GM21390 (cell line): ENCODE measurements at regions not wholly inside any gene's neighbourhood (a gene's known extent, or its start where the extent isn't known, plus 50 kb on each side); places are given as distances from the start of the nearest gene placed in this dataset.
"Not testable (repeated sequence)": the region's sequence is repeated elsewhere in the genome, so short reads cannot be mapped to it uniquely, and the experiment has no call there.

Experiments
- ATAC-seq: cut with Tn5 transposase; IDR thresholded peaks from one replicate; pipeline ENCODE4 v1.9.1; 2021; ENCODE audit not compliant: unreplicated experiment

DNA sequence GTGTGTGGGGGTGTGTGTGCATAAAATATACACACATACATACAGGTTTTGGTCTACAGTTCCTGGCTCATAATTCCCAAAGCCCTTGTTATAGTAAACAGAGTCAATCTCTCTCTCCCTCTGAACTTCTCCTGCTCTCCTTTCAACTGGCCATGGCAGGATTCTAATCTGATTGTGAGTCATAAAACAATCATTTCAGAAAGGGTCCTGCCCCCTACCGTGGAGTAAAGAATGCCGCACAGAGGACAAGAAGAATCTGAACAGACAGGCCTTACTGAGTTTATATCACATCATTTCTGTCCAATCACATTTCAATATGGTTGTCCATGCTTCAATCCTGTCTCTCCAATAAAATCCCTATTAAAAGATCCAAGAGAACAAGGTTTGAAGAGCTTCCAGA lies 416.9 kb downstream of the FRK start:
- ATAC-seq, result no peak

GRCh38 chr6:115634887-115635286 lies 425.8 kb downstream of the FRK start:
- ATAC-seq, result no peak

DNA sequence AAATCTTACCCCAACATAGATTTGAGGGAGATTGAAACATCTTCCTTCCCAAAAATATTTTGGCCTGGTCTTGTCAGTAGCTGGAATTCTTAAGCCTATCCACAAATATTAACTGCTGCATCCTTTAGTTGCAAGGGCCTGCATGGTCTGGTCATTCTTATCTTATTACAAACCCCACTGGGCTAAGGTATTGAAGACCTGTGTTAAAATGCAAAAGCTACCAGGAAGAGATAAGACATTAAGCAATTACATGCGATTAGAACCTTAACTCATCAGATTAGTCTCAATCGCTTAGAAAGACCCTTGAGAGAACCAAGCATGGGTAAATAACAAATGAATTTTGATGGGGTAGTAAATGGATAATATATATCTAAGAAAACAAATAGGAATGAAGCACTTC lies 426.6 kb downstream of the FRK start:
- ATAC-seq, result no peak

GRCh38 chr6:115631028-115631427 lies 429.7 kb downstream of the FRK start:
- no peak for ATAC-seq

- ATAC-seq, result no peak
Measured at GRCh38 chr6:115630424-115631024, 430.2 kb downstream of the FRK start.

DNA sequence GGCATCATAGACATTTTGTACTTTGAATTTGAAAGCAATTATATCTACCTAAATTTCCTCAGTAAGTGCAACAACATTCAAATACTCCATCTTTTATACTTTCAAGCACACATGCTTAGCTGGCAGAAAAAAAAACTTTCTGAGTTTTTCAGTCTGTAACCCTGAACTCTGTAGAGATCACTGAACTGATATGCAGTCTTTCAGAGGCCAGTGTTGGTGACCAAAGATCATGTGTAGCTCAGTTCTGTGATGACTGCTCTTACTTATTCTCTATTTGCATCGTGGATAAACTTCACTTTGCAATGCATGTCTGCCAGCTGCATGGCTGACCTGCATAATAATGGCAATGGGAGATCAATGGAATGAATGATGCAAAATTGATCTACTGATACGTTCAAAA lies 431.3 kb downstream of the FRK start:
- no peak for ATAC-seq

GRCh38 chr6:115618256-115618655 lies 442.4 kb downstream of the FRK start:
- ATAC-seq, result no peak

- ATAC-seq, result no peak
Measured at GRCh38 chr6:115617031-115617430, 443.7 kb downstream of the FRK start.

DNA sequence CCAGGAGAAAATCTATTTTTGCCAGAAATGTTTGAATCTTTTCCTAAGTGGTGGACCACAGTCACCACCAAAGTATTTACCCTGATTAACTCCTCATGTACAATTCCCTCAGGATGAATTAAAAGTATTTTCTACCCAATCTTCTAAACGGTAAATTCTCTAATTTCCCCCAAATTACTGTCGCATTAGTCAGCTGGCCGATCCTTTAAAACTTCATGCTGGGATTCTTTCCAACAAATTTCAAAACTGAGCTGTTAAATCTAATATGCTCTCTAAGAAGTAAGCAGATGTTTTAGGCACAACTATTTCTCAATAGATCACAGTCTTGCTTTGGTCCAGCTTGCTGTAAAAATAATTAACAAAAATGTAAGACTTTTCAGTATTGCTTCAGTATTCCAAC lies 447.2 kb downstream of the FRK start:
- no peak for ATAC-seq

DNA sequence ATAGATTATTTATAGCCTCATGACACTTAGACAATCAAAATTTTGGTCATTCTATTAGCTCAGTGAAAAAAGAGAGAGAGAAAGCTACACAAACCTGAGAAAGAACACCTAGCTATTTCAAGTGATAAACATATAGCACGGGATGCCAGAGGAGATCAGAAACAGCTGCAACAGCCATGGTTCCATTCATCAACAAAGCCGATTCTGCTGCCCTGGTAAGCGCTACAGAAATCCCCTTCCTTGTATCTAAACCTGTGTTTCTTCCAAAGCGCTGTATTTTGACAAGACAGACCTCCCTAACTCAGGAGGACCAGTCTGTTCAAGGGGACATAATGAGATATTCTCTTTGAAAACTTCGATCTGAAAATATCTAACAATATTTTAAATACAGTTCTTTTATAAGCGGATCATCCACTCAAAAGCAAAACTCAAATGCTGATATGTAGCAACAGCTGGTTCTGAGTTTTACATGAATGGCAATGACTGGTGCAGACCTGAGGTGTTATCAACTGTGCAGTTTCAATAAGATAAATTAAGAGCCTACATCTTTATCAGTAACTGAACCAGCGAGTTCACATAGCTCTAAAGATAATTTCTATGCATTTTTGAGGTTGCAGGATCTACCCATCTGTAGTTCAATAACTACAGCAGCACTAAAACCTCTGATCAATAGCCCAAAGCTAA lies 447.8 kb downstream of the FRK start:
- ATAC-seq, result no peak

DNA sequence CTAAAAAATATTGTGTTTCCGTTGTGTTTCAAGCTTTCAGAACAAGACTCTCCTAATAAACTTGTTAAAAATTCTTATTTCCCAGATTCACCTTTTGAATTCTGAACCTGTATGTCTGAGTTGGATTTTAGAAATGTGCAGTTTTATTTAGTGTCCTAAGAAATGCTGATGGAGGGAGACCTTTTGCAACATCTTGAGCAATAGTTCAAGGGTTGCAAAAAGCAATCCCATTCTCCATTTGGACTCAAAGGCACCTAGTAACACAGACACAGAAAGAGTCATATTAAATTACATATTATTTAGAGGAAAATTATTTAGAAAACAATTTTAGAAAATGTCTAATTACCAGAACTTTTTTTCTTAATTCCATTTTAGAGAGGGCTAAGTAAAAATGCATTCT lies 448.5 kb downstream of the FRK start:
- ATAC-seq, result no peak

- ATAC-seq, result no peak
Measured at GRCh38 chr6:115610696-115611095, 450.0 kb downstream of the FRK start.

GRCh38 chr6:115609111-115609510 lies 451.6 kb downstream of the FRK start:
- no peak for ATAC-seq

GRCh38 chr6:115602466-115602865 lies 458.2 kb downstream of the FRK start:
- no peak for ATAC-seq

DNA sequence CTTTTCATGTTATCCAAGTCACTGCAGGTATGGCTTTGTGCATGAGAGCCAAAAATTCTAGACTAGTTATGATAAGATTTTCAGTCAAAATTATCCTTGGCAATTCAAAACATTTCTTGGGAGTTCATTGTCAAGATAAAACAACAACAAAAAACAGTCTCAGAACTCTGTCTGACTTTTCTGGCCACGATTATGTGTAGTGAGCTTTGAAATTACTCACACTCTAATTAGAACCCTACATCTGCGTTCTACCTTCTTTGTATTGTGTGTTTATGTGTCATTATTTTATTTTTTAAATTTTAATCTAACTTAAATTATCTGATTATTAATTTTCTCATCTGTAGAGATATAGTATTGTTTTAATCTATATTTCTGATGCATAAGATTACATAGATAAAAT lies 459.2 kb downstream of the FRK start:
- no peak for ATAC-seq

DNA sequence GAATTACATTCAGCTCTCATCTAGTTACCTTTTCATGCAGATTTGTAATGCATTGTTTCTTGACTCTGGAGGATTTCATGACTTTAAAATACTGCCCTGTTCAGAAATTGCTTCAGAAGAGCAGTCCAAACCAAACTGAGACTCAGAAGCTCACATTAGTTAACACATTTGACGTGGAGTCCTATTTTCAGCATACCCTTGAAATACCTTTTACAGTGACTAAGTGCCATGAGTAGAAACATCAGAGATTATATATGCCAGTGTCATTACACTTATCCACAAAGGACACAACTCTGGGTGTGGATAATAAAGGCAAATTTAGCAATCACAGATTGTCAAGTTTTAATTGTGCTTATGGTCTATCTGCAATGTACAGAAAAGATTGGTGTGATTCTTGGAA lies 459.6 kb downstream of the FRK start:
- ATAC-seq, result no peak

GRCh38 chr6:115594891-115595290 lies 465.8 kb downstream of the FRK start:
- ATAC-seq, result no peak

DNA sequence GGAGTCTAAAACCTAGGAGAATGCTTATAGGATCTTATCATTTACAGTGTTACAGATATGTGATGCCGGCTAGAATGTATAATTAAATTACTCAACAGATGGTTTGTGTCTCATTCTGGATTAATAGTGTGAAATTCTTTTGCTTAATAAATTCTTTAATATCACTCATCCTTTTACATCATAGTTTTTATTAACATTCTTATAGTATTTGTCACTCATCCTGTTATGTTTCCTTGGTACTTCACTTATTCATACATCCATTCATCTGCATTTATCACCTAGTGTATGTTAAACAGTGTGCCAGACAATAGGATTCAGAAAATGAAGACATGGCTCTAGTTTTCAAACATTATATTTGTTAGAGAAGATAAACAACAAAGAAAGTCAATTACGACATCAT lies 468.7 kb downstream of the FRK start:
- ATAC-seq, result no peak

GRCh38 chr6:115589072-115589471 lies 471.6 kb downstream of the FRK start:
- ATAC-seq, result not testable (repeated sequence)

- no peak for ATAC-seq
Measured at GRCh38 chr6:115583290-115583689, 477.4 kb downstream of the FRK start.

GRCh38 chr6:115582386-115582785 lies 478.3 kb downstream of the FRK start:
- no peak for ATAC-seq

GRCh38 chr6:115579565-115579964 lies 481.1 kb downstream of the FRK start:
- not testable (repeated sequence) for ATAC-seq

DNA sequence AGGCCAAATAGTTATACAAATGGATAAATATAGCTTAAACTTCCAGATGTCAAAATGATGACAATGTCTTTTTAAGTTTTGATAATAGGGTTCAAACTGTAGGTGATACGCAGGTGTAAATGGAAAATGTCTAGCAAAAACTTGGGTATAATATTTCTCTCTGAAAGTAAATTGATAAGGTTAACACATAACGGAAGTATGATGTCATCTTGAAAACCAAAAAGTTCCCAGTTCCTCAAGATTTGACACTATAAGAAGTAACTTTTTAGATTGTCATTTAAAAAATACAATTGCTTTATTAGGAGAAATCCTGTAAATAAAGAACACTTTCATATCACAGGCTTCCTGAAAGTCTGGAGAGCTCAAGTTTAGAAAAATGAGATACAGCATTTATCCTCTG lies 483.4 kb downstream of the FRK start:
- ATAC-seq, result no peak
